SK-N-SH (cell line): ENCODE measurements at regions not wholly inside any gene's neighbourhood (a gene's known extent, or its start where the extent isn't known, plus 50 kb on each side); places are given as distances from the start of the nearest gene placed in this dataset.

ENCODE experiments used
- CTCF ChIA-PET: fragments of 300-600, 350-600 bp; formaldehyde crosslinking; extraction: SDS; loops from one replicate; lab custom pipeline; 2021; lab: Yijun Ruan, JAX
- POLR2A ChIA-PET: fragments of 350-600 bp; sonication (Branson Sonifier 250); formaldehyde crosslinking; extraction: SDS; loops from one replicate; lab custom pipeline; 2020; ENCODE audit warnings: antibody characterized with exemption, inconsistent platforms; lab: Yijun Ruan, JAX
- DNase-seq: peaks from one replicate; pipeline ENCODE4 v3.0.0; 2012
- H2AFZ ChIP-seq: fragments of 200-600 bp; sonication (generic); 2 replicates; pipeline ENCODE4 v1.8.1; 2016; ENCODE audit warnings: antibody characterized with exemption, mild to moderate bottlenecking, low read depth
- H3F3A ChIP-seq: fragments of 200-600 bp; sonication (generic); replicated peaks from 2 replicates; pipeline ENCODE3; 2016; ENCODE audit warnings: antibody characterized with exemption, mild to moderate bottlenecking; ENCODE audit not compliant: insufficient read depth
- H3K27ac ChIP-seq, 2 experiments: fragments of 200-500 bp in 1 of 2; fragments of 200-600 bp in 1 of 2; sonication (Bioruptor generic) in 1 of 2; sonication (generic), shearing (Covaris generic) in 1 of 2; 2 replicates each; pipeline versions ENCODE4 v1.5.1 to v1.6.1; 2014 to 2016; ENCODE audit warnings: low read depth in 2 of 2, inconsistent platforms in 1 of 2, low read length in 1 of 2, mild to moderate bottlenecking in 1 of 2, mixed read lengths in 1 of 2
- H3K27me3 ChIP-seq: fragments of 200-600 bp; sonication (generic), shearing (Covaris generic); 2 replicates; pipeline ENCODE4 v1.6.1; 2016; ENCODE audit warnings: mixed run types; ENCODE audit not compliant: insufficient read depth
- H3K36me3 ChIP-seq, 2 experiments: fragments of 200-500 bp in 1 of 2; fragments of 200-600 bp in 1 of 2; sonication (Bioruptor generic) in 1 of 2; sonication (generic) in 1 of 2; replicated peaks in 1 of 2; 2 replicates each; pipeline versions ENCODE3 to v1.5.1; 2014 to 2016; ENCODE audit warnings: low read length in 1 of 2, mild to moderate bottlenecking in 1 of 2; ENCODE audit not compliant: insufficient read depth in 2 of 2, control insufficient read depth in 1 of 2
- H3K4me1 ChIP-seq, 2 experiments: fragments of 200-500 bp in 1 of 2; fragments of 200-600 bp in 1 of 2; sonication (Bioruptor generic) in 1 of 2; sonication (generic), shearing (Covaris generic) in 1 of 2; 2 replicates each; pipeline versions ENCODE4 v1.5.1 to v1.6.1; 2014 to 2016; ENCODE audit warnings: low read depth in 1 of 2, low read length in 1 of 2, mixed run types in 1 of 2; ENCODE audit not compliant: insufficient read depth in 2 of 2, control insufficient read depth in 1 of 2
- H3K4me2 ChIP-seq: fragments of 200-600 bp; sonication (generic), shearing (Covaris generic); 2 replicates; pipeline ENCODE4 v1.6.1; 2017; ENCODE audit warnings: mixed run types
- H3K4me3 ChIP-seq, 2 experiments: fragments of 200-500 bp in 1 of 2; fragments of 200-600 bp in 1 of 2; sonication (Bioruptor generic) in 1 of 2; sonication (generic), shearing (Covaris generic) in 1 of 2; 2 replicates each; pipeline versions ENCODE4 v1.5.1 to v1.8.1; 2014 to 2016; ENCODE audit warnings: low read depth in 2 of 2, inconsistent platforms in 1 of 2, low read length in 1 of 2, mild to moderate bottlenecking in 1 of 2, mixed read lengths in 1 of 2, moderate library complexity in 1 of 2
- H3K79me2 ChIP-seq: fragments of 200-600 bp; sonication (generic); 2 replicates; pipeline ENCODE4 v1.8.1; 2017; ENCODE audit warnings: mild to moderate bottlenecking; ENCODE audit not compliant: insufficient read depth
- H3K9ac ChIP-seq: fragments of 200-600 bp; sonication (generic); 2 replicates; pipeline ENCODE4 v1.6.1; 2017; ENCODE audit warnings: mixed run types
- H3K9me2 ChIP-seq: fragments of 200-600 bp; sonication (generic); 2 replicates; pipeline ENCODE4 v1.6.1; 2017; ENCODE audit warnings: mixed run types
- H3K9me3 ChIP-seq: fragments of 200-600 bp; sonication (generic); 2 replicates; pipeline ENCODE4 v1.6.1; 2017; ENCODE audit warnings: mixed run types, mild to moderate bottlenecking, moderate library complexity
- H4K20me1 ChIP-seq: fragments of 200-600 bp; sonication (generic); 2 replicates; pipeline ENCODE4 v1.6.1; 2017; ENCODE audit warnings: mild to moderate bottlenecking, mixed run types; ENCODE audit not compliant: insufficient read depth
- ELF1 ChIP-seq: IDR thresholded peaks from 2 replicates; pipeline ENCODE4 v1.4.0; 2012
- EP300 ChIP-seq, 2 experiments: IDR thresholded peaks; 2 replicates each; pipeline versions ENCODE4 v1.4.0 to v1.6.1; 2012; ENCODE audit warnings: borderline replicate concordance in 1 of 2, low read depth in 1 of 2, low read length in 1 of 2
- EZH2phosphoT487 ChIP-seq: fragments of 200-600 bp; sonication (generic); IDR thresholded peaks from 2 replicates; pipeline ENCODE4 v1.6.1; 2017; ENCODE audit warnings: low read depth, mixed run types, mild to moderate bottlenecking, antibody characterized with exemption, moderate library complexity, borderline replicate concordance
- FOXJ3 ChIP-seq: sonication (generic); formaldehyde crosslinking; IDR thresholded peaks from 2 replicates; pipeline ENCODE4 v1.5.1; 2020; ENCODE audit warnings: mild to moderate bottlenecking, missing genetic modification reagents
- GATA2 ChIP-seq: sonication (generic); formaldehyde crosslinking; IDR thresholded peaks from 2 replicates; pipeline ENCODE4 v1.5.0; 2020; ENCODE audit warnings: mild to moderate bottlenecking, missing genetic modification reagents
- MEF2A ChIP-seq: IDR thresholded peaks from 2 replicates; pipeline ENCODE4 v1.4.0; 2012; ENCODE audit warnings: low read depth, borderline replicate concordance
- POLR2AphosphoS5 ChIP-seq: IDR thresholded peaks from 2 replicates; pipeline ENCODE4 v1.6.1; 2012; ENCODE audit warnings: low read depth, low read length
- SMC3 ChIP-seq: IDR thresholded peaks from 2 replicates; pipeline ENCODE4 v1.6.1; 2012; ENCODE audit warnings: low read depth, low read length, improper control_type of control experiment
- TAF1 ChIP-seq: IDR thresholded peaks from 2 replicates; pipeline ENCODE4 v1.6.1; 2012; ENCODE audit warnings: low read depth, mild to moderate bottlenecking, low read length, moderate library complexity, borderline replicate concordance
- TEAD4 ChIP-seq: IDR thresholded peaks from 2 replicates; pipeline ENCODE4 v1.4.0; 2012; ENCODE audit warnings: mild to moderate bottlenecking, borderline replicate concordance; ENCODE audit not compliant: insufficient read depth
- ZBTB33 ChIP-seq: IDR thresholded peaks from 2 replicates; pipeline ENCODE4 v1.4.0; 2012; ENCODE audit warnings: low read depth, borderline replicate concordance
- WGBS: methylation state at CpG from one replicate; pipeline ENCODE4 v1.1.6; 2017; ENCODE audit warnings: low lambda C conversion rate; 5-methylcytosine and 5-hydroxymethylcytosine counted together
- TF ChIP-seq, protein P1 (sequence below): IDR thresholded peaks from 2 replicates; pipeline ENCODE4 v1.6.1; 2012; ENCODE audit warnings: mild to moderate bottlenecking, low read depth, low read length, moderate library complexity

- Histone ChIP-seq H2AFZ (no peak overlapping the region), H3K27ac (no peak overlapping the region), H3K4me1 (no peaks in the 10 kb centered on the region), H3K4me3 (no peak overlapping the region)
- DNase-seq = no peak
- POLR2A ChIA-PET = no interaction called here
- TF ChIP-seq EP300 (IDR thresholded peaks at IDR 0.05; ENCODE audit: borderline replicate concordance in 1 of 2, low read depth in 1 of 2, low read length in 1 of 2) = no peak
- TF ChIP-seq, protein P1, sequence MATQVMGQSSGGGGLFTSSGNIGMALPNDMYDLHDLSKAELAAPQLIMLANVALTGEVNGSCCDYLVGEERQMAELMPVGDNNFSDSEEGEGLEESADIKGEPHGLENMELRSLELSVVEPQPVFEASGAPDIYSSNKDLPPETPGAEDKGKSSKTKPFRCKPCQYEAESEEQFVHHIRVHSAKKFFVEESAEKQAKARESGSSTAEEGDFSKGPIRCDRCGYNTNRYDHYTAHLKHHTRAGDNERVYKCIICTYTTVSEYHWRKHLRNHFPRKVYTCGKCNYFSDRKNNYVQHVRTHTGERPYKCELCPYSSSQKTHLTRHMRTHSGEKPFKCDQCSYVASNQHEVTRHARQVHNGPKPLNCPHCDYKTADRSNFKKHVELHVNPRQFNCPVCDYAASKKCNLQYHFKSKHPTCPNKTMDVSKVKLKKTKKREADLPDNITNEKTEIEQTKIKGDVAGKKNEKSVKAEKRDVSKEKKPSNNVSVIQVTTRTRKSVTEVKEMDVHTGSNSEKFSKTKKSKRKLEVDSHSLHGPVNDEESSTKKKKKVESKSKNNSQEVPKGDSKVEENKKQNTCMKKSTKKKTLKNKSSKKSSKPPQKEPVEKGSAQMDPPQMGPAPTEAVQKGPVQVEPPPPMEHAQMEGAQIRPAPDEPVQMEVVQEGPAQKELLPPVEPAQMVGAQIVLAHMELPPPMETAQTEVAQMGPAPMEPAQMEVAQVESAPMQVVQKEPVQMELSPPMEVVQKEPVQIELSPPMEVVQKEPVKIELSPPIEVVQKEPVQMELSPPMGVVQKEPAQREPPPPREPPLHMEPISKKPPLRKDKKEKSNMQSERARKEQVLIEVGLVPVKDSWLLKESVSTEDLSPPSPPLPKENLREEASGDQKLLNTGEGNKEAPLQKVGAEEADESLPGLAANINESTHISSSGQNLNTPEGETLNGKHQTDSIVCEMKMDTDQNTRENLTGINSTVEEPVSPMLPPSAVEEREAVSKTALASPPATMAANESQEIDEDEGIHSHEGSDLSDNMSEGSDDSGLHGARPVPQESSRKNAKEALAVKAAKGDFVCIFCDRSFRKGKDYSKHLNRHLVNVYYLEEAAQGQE = no peak
- no peak for TF ChIP-seq EZH2phosphoT487
- no peak for TF ChIP-seq TAF1
- no peak for TF ChIP-seq ZBTB33
- no peak for TF ChIP-seq FOXJ3 (CRISPR knock-in tag)
- no peak for TF ChIP-seq POLR2AphosphoS5
- TF ChIP-seq GATA2 = no peak
- no peak for TF ChIP-seq MEF2A
- no peak for TF ChIP-seq TEAD4
- no peak for TF ChIP-seq ELF1
- no peak for TF ChIP-seq SMC3
- TF ChIP-seq, all 33 proteins: peak for 0
- Histone ChIP-seq H3K9ac (no peak overlapping the region), H3K79me2 (no peaks in the 10 kb centered on the region), H4K20me1 (no peaks in the 10 kb centered on the region), H3K4me2 (no peak overlapping the region), H3K27me3 (no peaks in the 10 kb centered on the region), H3K9me2 (no peaks in the 10 kb centered on the region), H3K9me3 (no peaks in the 10 kb centered on the region), H3F3A (no peaks in the 10 kb centered on the region), H3K36me3 (no peaks in the 10 kb centered on the region)
- 13% methylated on average over 2 of the region's 2 CpGs for WGBS
- CTCF ChIA-PET = interaction anchor here (1.0 kb wide), 1 partner anchor 166 kb away, joined by 3 read pairs; no protein-coding TSS in a partner anchor
These were observed 113.1 kb downstream of the TTC6 start for GRCh38 chr14:37708481-37708880.
